PFSK-1 (cell line): ENCODE measurements at regions not wholly inside any gene's neighbourhood (a gene's known extent, or its start where the extent isn't known, plus 50 kb on each side); places are given as distances from the start of the nearest gene placed in this dataset.

Experiments used
- POLR2AphosphoS5 ChIP-seq: IDR thresholded peaks from 2 replicates; pipeline ENCODE4 v1.6.1; 2012; ENCODE audit warnings: low read depth, mild to moderate bottlenecking, control low read depth, low read length, moderate library complexity
- TAF1 ChIP-seq: IDR thresholded peaks from 2 replicates; pipeline ENCODE4 v1.6.1; 2012; ENCODE audit warnings: low read length, control low read depth, borderline replicate concordance; ENCODE audit not compliant: insufficient read depth
- TF ChIP-seq, protein P1 (sequence below), 2 experiments: IDR thresholded peaks; 2 replicates each; pipeline versions ENCODE4 v1.6.1 to v1.8.0; 2011 to 2012; ENCODE audit warnings: low read depth in 2 of 2, low read length in 2 of 2, control low read depth in 1 of 2, inconsistent platforms in 1 of 2, mild to moderate bottlenecking in 1 of 2, moderate library complexity in 1 of 2; ENCODE audit not compliant: insufficient read depth in 1 of 2

DNA sequence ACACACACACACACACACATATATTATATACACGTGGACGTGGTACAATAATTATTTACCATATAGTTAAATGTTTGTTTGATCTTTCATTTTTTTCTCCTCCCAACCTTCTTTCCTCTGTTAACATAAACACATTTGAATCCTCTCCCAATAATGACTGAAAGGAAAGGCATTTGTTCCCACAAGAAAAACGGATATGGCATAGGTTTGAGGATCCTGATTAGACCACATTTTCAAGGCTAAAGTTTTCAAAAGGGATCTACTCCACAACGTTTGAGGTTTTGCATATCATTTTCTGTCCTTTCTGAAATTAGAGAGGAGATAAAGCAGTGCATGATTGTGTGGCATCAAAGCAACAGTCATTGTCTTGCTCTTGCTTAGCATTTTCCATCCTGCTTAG is 1883.4 kb downstream of the STIM2 start:
- TF ChIP-seq POLR2AphosphoS5 (no peak), TAF1 (no peak)
- TF ChIP-seq, protein P1, sequence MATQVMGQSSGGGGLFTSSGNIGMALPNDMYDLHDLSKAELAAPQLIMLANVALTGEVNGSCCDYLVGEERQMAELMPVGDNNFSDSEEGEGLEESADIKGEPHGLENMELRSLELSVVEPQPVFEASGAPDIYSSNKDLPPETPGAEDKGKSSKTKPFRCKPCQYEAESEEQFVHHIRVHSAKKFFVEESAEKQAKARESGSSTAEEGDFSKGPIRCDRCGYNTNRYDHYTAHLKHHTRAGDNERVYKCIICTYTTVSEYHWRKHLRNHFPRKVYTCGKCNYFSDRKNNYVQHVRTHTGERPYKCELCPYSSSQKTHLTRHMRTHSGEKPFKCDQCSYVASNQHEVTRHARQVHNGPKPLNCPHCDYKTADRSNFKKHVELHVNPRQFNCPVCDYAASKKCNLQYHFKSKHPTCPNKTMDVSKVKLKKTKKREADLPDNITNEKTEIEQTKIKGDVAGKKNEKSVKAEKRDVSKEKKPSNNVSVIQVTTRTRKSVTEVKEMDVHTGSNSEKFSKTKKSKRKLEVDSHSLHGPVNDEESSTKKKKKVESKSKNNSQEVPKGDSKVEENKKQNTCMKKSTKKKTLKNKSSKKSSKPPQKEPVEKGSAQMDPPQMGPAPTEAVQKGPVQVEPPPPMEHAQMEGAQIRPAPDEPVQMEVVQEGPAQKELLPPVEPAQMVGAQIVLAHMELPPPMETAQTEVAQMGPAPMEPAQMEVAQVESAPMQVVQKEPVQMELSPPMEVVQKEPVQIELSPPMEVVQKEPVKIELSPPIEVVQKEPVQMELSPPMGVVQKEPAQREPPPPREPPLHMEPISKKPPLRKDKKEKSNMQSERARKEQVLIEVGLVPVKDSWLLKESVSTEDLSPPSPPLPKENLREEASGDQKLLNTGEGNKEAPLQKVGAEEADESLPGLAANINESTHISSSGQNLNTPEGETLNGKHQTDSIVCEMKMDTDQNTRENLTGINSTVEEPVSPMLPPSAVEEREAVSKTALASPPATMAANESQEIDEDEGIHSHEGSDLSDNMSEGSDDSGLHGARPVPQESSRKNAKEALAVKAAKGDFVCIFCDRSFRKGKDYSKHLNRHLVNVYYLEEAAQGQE (IDR thresholded peaks at IDR 0.05; ENCODE audit: insufficient read depth in 1 of 2, low read depth in 2 of 2, low read length in 2 of 2): no peak
